GM21619 (cell line): ENCODE measurements at regions not wholly inside any gene's neighbourhood (a gene's known extent, or its start where the extent isn't known, plus 50 kb on each side); places are given as distances from the start of the nearest gene placed in this dataset.
"Not testable (repeated sequence)": the region's sequence is repeated elsewhere in the genome, so short reads cannot be mapped to it uniquely, and the experiment has no call there.

ENCODE experiments used
- ATAC-seq: cut with Tn5 transposase; IDR thresholded peaks from one replicate; pipeline ENCODE4 v1.9.1; 2021; ENCODE audit not compliant: unreplicated experiment

- ATAC-seq = not testable (repeated sequence)
Measured at GRCh38 chr19:23536341-23536740, 141.1 kb upstream of the ZNF91 start.

DNA sequence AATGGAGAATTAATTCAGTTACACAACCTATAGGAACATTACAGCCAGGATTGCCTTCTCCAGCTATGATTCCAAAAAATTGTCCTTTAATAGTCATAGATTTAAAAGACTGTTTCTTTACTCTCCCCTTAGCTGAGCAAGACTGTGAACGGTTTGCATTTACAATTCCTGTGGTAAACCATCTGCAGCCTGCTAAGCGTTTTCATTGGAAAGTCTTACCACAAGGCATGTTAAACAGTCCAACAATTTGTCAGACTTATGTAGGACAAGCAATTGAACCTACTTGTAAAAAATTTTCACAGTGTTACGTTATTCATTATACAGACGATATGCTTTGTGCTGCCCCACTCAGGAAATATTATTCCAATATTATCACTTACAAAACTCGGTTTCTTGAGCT is 140.6 kb upstream of the ZNF91 start:
- not testable (repeated sequence) for ATAC-seq

DNA sequence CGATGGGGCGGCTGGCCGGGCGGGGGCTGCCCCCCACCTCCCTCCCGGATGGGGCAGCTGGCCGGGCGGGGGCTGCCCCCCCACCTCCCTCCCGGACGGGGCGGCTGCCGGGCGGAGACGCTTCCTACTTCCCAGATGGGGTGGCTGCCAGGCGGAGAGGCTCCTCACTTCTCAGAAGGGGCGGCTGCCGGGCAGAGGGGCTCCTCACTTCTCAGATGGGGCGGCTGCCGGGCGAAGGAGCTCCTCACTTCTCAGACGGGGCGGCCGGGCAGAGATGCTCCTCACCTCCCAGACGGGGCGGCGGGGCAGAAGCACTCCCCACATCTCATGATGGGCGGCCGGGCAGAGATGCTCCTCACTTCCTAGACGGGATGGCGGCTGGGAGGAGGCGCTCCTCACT is 138.2 kb upstream of the ZNF91 start:
- not testable (repeated sequence) for ATAC-seq

GRCh38 chr19:23531976-23532375 is 136.7 kb upstream of the ZNF91 start:
- ATAC-seq = no peak

- ATAC-seq = no peak
Measured at GRCh38 chr19:23531231-23531790, 136.0 kb upstream of the ZNF91 start.

DNA sequence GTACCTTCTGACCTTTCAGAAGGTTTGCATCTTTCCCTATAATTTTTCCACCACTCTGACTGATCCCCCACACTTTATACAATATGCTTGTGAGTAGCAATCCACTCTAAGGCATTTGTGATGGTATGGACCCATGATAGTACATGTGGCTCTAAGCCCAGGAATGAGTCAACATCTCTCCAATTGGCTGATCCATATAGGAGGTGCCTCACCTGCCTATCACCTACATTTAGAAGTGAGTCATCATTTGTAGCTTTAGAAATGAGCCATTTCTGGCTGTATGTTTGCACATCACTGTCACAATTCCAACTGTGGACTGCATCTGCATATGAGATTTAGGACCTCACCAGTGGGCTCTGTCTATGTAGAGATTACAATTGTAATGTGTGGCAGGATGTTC is 133.1 kb upstream of the ZNF91 start:
- no peak for ATAC-seq

DNA sequence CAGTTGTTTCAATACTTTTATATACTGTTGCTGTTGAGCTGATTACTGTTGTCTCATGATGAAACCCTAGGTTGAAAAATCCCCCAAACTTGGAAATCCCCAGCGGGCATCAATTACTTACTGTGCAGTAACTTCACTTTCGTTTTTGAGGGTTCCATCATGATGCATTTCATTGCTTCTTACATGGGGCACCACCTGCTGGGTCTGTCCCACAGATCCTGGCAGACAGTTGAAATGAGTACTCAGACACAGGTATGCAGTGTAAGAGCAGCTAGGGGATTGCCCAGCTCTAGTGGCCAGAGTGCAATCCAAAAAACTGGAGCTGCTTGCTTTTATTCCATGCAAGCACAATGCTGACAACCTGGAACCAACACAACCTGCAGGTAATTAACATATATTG is 132.5 kb upstream of the ZNF91 start:
- peak; percentile 69 for ATAC-seq

- ATAC-seq = no peak
Measured at GRCh38 chr19:23526302-23526701, 131.0 kb upstream of the ZNF91 start.

GRCh38 chr19:23525276-23525852 is 130.1 kb upstream of the ZNF91 start:
- no peak for ATAC-seq

DNA sequence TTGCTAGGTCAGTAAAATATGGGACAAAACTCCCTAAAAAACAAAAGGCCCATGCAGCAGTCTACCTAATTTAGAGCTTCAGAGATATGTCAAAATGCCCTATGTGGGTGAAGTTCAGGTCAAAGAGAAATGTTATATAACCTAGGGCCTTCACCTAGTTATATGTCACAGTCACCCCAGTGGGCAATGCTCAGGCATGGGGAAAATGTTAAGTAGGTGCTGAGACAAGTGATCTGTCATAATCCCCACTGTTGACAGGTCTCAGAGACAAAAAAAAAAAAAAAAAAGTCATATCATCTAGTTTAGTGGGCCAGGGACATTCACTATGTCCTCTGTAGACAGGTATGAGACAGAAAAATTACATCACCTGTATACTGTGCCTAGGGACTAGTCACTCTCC is 128.6 kb upstream of the ZNF91 start:
- ATAC-seq = no peak

- no peak for ATAC-seq
Measured at GRCh38 chr19:23522431-23522830, 127.2 kb upstream of the ZNF91 start.

DNA sequence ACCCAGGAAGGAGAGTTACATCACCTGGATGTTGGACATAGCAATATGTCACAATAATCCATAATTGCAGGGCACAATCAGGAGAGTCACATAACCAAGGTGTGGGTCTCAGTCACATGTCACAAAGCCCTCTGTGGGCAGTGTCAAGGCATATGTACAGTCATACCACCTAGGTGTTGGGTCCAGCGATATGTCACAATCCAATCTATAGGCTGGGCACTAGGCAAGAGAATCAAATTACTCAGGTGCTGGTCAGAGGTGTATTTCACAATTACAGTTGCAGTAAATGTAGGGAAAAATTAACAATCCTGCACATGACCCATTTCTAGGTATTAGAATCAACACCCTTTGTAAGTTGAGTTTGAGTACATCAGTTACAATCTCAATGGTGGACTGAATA is 126.2 kb upstream of the ZNF91 start:
- ATAC-seq = no peak

GRCh38 chr19:23520441-23520840 is 125.2 kb upstream of the ZNF91 start:
- no peak for ATAC-seq

DNA sequence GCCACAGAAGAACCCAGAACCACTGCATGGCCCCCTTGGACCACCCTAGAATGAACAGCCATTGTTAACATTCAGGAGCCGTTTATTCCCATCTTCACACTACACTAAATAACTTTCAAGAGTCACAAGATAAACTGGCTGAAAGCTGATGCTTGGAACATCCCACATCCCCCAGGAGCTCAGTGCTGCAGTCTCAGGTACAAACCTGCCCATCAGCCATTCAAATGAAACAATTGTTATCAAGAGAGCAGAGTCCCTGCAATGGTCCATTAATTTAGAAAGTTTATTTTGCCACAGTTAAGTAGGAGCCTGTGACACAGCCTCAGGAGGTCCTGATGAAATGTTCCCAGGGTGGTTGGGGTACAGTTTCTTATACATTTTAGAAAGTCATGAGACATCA is 123.8 kb upstream of the ZNF91 start:
- ATAC-seq = no peak

DNA sequence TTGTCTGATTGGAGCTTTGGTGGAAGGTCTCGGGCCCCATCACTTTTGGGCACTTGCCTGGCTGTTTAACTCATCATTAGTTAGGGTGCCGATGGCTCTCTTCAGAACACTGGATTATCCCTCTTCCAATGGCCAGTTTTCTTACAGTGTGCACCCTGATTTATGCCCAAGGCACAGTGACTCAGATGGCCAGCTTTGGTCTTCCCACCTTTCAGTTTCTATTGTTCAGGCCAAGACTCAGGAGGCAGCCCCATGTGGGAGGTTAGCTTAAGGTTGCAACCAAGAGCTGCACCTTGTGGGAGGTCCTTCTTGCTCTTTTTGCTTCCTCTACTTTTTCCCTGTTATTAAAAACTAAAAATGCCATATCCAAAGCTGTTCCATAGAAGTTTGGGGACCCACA is 121.0 kb upstream of the ZNF91 start:
- no peak for ATAC-seq

DNA sequence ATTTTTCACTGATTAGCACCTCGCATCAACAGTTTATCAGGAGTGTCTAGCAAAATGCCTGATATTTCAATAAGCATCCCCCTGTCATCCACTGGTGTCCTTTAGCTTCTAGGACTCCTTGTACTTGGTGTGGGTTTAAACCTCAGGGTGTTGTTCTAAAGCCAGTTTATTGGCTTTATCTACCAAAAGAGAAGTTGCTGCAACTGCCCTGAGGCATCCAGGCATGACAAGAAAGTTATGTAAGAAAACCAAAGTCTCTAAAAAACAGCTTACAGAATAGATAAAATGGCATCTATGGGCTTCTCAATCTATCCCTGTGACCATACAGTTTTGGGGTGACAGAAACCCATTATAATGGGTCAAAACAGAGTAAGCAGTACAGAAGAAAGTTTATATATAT is 120.3 kb upstream of the ZNF91 start:
- no peak for ATAC-seq

DNA sequence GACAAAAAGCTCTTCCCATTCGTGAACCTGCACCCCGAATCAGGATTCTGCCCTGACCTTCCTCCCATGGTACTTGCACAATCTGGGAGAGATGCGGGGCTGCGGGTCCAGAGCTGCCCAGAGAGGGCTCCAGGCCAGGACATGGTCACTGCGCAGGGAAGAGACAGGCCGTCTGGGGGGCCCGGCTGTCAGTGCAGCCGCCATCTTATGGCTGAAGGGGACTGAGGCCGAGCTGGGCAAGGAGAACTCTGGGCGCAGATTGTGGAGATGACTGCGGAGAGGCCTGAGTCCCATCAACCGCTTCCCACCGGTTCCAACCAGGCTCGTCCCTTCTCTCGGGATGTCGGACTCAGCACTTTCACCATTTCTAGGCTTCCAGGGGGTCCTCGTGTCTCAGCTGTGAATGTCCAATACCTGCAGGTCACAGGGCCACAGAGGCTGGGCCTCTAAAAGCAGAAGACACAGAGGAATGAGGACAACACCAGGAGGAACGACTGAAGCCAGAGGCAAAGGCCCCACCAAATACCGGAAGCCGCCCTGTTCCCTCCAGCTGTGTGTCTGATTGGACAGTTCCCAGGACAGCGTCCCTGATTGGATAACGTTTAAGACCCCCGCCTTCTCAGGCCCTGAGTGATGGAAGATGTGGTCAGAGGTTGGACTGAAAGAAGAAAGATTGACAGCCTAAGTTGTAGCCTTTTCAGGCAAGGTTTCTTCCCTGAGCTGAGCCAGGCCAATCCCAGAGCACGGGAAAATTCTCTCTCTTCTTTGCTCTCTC is 117.1 kb upstream of the ZNF91 start:
- ATAC-seq = no peak

GRCh38 chr19:23509686-23510450 is 114.6 kb upstream of the ZNF91 start:
- no peak for ATAC-seq

DNA sequence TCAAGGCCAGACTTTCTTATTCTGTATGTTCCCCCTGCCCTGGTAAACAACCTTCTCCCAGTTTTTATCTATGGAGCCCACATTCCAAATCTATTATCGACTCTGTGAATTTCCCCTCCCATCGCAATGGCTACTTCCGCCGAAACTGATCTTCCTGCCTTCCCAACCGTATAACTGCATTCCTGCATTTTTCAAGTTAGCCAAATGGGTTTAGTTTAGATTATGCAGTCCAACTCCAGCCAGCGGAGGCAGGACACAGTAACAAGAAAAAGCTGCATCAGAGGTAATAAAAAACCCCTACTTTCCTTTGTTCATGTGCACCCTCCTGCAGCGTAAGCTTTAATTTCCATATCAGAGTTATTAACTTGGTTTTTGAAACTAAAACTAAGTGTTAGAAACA is 112.2 kb upstream of the ZNF91 start:
- ATAC-seq = no peak

GRCh38 chr19:23505738-23506137 is 110.5 kb upstream of the ZNF91 start:
- ATAC-seq = no peak

DNA sequence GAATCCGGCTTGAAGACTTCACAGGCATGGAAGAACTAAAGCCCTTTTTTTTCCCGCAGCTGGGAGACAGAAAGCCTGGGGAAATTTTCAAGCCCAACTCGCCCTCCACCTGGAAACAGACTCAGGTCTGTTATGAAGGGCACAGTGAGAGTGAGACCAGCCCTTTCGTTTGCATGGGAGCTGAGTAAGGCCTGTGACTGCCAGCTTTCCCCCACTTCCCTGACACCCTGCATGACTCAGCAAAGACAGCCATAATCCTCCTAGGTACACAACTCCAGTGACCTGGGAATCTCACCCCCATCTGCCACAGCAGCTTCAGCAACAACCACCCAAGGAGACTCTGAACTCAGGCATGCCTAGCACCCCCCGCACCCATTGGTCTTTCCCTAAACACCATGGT is 87.6 kb upstream of the ZNF91 start:
- no peak for ATAC-seq

DNA sequence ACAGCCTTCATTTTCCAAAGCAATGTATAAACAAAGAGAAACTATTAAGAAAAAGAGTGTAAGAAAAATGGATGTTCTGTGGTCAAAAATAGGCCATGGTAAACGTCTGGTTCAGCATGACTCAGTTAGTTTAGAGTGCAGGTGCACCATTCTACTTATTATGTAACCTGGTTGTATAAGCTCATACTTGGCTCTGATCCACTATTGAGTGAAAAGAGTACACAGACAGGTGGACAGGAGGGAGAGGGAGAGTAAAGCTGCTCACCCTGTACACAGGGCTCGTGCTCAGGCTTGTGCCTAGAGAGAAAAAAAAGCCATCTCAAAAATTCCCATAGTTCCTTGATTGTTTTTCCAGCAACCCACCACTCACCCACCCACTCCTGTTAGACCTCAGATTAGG is 85.8 kb upstream of the ZNF91 start:
- ATAC-seq = no peak
